HL-60 (cell line): ENCODE measurements at regions not wholly inside any gene's neighbourhood (a gene's known extent, or its start where the extent isn't known, plus 50 kb on each side); places are given as distances from the start of the nearest gene placed in this dataset.

Experiments used
- DNase-seq, 2 experiments: peaks; one replicate each; pipeline ENCODE4 v3.0.0-alpha.2; 2010 to 2020; ENCODE audit warnings: low read depth in 1 of 2, low spot score in 1 of 2
- H3K27ac ChIP-seq: fragments of 250-450 bp; sonication (Bioruptor Pico); replicated peaks from 2 replicates; pipeline ENCODE4 v1.5.1; 2020; ENCODE audit warnings: mild to moderate bottlenecking, moderate library complexity
- H3K27me3 ChIP-seq: fragments of 250-450 bp; sonication (Bioruptor Pico); 2 replicates; pipeline ENCODE4 v1.5.1; 2021; ENCODE audit warnings: mild to moderate bottlenecking, moderate library complexity; ENCODE audit not compliant: insufficient read depth, poor library complexity, severe bottlenecking
- H3K4me3 ChIP-seq: replicated peaks from 2 replicates; pipeline ENCODE4 v1.5.1; 2011; ENCODE audit warnings: mild to moderate bottlenecking, control low read depth, low read length; ENCODE audit not compliant: insufficient read depth
- CTCF ChIP-seq: IDR thresholded peaks from one replicate; pipeline ENCODE4 v1.5.1; 2011; ENCODE audit warnings: low read length, control low read depth, inconsistent platforms; ENCODE audit not compliant: insufficient read depth
- GABPA ChIP-seq: IDR thresholded peaks from 2 replicates; pipeline ENCODE4 v1.6.1; 2012; ENCODE audit warnings: low read depth
- POLR2AphosphoS5 ChIP-seq: IDR thresholded peaks from 2 replicates; pipeline ENCODE4 v1.6.1; 2012; ENCODE audit warnings: low read depth
- REST ChIP-seq: IDR thresholded peaks from 2 replicates; pipeline ENCODE4 v1.6.1; 2012; ENCODE audit warnings: low read depth; ENCODE audit not compliant: insufficient replicate concordance
- SPI1 ChIP-seq: IDR thresholded peaks from 2 replicates; pipeline ENCODE4 v1.6.1; 2012; ENCODE audit warnings: low read depth, mild to moderate bottlenecking, borderline replicate concordance

GRCh38 chr18:25495606-25496005 lies 143.6 kb upstream of the ZNF521 start:
- TF ChIP-seq CTCF = no peak
- TF ChIP-seq GABPA = no peak
- TF ChIP-seq SPI1 = no peak
- no peak for TF ChIP-seq POLR2AphosphoS5
- TF ChIP-seq REST = no peak
- no peak overlapping the region for H3K27ac ChIP-seq

GRCh38 chr18:25494888-25495287 lies 142.9 kb upstream of the ZNF521 start:
- H3K27me3 ChIP-seq = no peaks in the 10 kb centered on the region
- H3K4me3 ChIP-seq = no peak overlapping the region
- TF ChIP-seq POLR2AphosphoS5 = no peak
- TF ChIP-seq SPI1 = no peak
- no peak for TF ChIP-seq CTCF
- TF ChIP-seq REST = no peak
- no peak for TF ChIP-seq GABPA
- no peak overlapping the region for H3K27ac ChIP-seq
- DNase-seq = no peak

More at GRCh38 chr18:25495606-25496005, 143.6 kb upstream of the ZNF521 start:
- no peak for DNase-seq
- H3K27me3 ChIP-seq = no peaks in the 10 kb centered on the region
- no peak overlapping the region for H3K4me3 ChIP-seq

- Histone ChIP-seq H3K4me3 (no peak overlapping the region), H3K27ac (no peak overlapping the region), H3K27me3 (no peaks in the 10 kb centered on the region)
- DNase-seq = no peak
- no peak for TF ChIP-seq GABPA
- TF ChIP-seq CTCF = no peak
- no peak for TF ChIP-seq POLR2AphosphoS5
- no peak for TF ChIP-seq REST
- no peak for TF ChIP-seq SPI1
Measured at GRCh38 chr18:25493401-25493800, 141.4 kb upstream of the ZNF521 start.
